Fibroblast of lung (primary cell): ENCODE measurements at regions not wholly inside any gene's neighbourhood (a gene's known extent, or its start where the extent isn't known, plus 50 kb on each side); places are given as distances from the start of the nearest gene placed in this dataset.

Experiments
- DNase-seq, 2 donors: peaks; one replicate each; pipeline versions ENCODE4 v3.0.0 to v3.0.0-alpha.2; 2010; ENCODE audit warnings: low read depth in 2 of 2
- H2AFZ ChIP-seq: 2 replicates; pipeline ENCODE4 v1.5.1; 2012; ENCODE audit warnings: low read length, control low read depth, inconsistent platforms
- H3K27ac ChIP-seq: 2 replicates; pipeline ENCODE4 v1.5.1; 2011; ENCODE audit warnings: low read length, control low read depth; ENCODE audit not compliant: insufficient read depth
- H3K27me3 ChIP-seq: 2 replicates; pipeline ENCODE4 v1.5.1; 2011; ENCODE audit warnings: mild to moderate bottlenecking, low read length; ENCODE audit not compliant: control insufficient read depth, insufficient read depth
- H3K36me3 ChIP-seq: 2 replicates; pipeline ENCODE4 v1.5.1; 2011; ENCODE audit warnings: low read length; ENCODE audit not compliant: control insufficient read depth, insufficient read depth
- H3K4me1 ChIP-seq: 2 replicates; pipeline ENCODE4 v1.5.1; 2011; ENCODE audit warnings: low read length; ENCODE audit not compliant: control insufficient read depth, insufficient read depth; ENCODE audit errors: extremely low read depth
- H3K4me2 ChIP-seq: 2 replicates; pipeline ENCODE4 v1.5.1; 2011; ENCODE audit warnings: low read length, control low read depth; ENCODE audit not compliant: insufficient read depth; ENCODE audit errors: extremely low read depth
- H3K4me3 ChIP-seq, 4 experiments: fragments of 200-600 bp in 1 of 4; sonication (generic) in 1 of 4; replicated peaks in 1 of 4; 2 replicates each; pipeline ENCODE4 v1.5.1; 2011 to 2016; ENCODE audit warnings: low read length in 4 of 4, low read depth in 3 of 4, mild to moderate bottlenecking in 3 of 4, control low read depth in 2 of 4, inconsistent platforms in 1 of 4, mixed read lengths in 1 of 4; ENCODE audit not compliant: insufficient read depth in 1 of 4; ENCODE audit errors: control extremely low read depth in 1 of 4
- H3K79me2 ChIP-seq: 2 replicates; pipeline ENCODE4 v1.5.1; 2012; ENCODE audit warnings: mild to moderate bottlenecking, low read length, inconsistent platforms; ENCODE audit not compliant: control insufficient read depth, insufficient read depth
- H3K9ac ChIP-seq: 2 replicates; pipeline ENCODE4 v1.5.1; 2011; ENCODE audit warnings: mild to moderate bottlenecking, low read length, control low read depth; ENCODE audit not compliant: insufficient read depth
- H3K9me3 ChIP-seq: 2 replicates; pipeline ENCODE4 v1.5.1; 2012; ENCODE audit warnings: low read depth, low read length; ENCODE audit not compliant: control insufficient read depth, insufficient read depth
- H4K20me1 ChIP-seq: 2 replicates; pipeline ENCODE4 v1.5.1; 2011; ENCODE audit warnings: low read length; ENCODE audit not compliant: control insufficient read depth, insufficient read depth; ENCODE audit errors: extremely low read depth
- EZH2 ChIP-seq: IDR thresholded peaks from 2 replicates; pipeline ENCODE4 v1.5.1; 2012; ENCODE audit warnings: low read length, control low read depth, mild to moderate bottlenecking; ENCODE audit errors: missing control alignments
- TF ChIP-seq, protein P1 (sequence below), 2 donors: IDR thresholded peaks in 1 of 2; conservative IDR thresholded peaks in 1 of 2; 1 replicate in 1 of 2; 2 replicates in 1 of 2; pipeline ENCODE4 v1.5.1; 2011 to 2012; ENCODE audit warnings: low read length in 2 of 2, control low read depth in 1 of 2, inconsistent platforms in 1 of 2, low read depth in 1 of 2, mild to moderate bottlenecking in 1 of 2

- H3K27me3 ChIP-seq: no peaks in the 10 kb centered on the region
- no peak overlapping the region for H3K4me3 ChIP-seq
- TF ChIP-seq EZH2: no peak
- TF ChIP-seq, protein P1, sequence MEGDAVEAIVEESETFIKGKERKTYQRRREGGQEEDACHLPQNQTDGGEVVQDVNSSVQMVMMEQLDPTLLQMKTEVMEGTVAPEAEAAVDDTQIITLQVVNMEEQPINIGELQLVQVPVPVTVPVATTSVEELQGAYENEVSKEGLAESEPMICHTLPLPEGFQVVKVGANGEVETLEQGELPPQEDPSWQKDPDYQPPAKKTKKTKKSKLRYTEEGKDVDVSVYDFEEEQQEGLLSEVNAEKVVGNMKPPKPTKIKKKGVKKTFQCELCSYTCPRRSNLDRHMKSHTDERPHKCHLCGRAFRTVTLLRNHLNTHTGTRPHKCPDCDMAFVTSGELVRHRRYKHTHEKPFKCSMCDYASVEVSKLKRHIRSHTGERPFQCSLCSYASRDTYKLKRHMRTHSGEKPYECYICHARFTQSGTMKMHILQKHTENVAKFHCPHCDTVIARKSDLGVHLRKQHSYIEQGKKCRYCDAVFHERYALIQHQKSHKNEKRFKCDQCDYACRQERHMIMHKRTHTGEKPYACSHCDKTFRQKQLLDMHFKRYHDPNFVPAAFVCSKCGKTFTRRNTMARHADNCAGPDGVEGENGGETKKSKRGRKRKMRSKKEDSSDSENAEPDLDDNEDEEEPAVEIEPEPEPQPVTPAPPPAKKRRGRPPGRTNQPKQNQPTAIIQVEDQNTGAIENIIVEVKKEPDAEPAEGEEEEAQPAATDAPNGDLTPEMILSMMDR (conservative IDR thresholded peaks at IDR 0.05 in 1 of 2, IDR thresholded peaks at IDR 0.05 in 1 of 2; ENCODE audit: low read depth in 1 of 2, low read length in 2 of 2): no peak
- H3K27ac ChIP-seq: no peak overlapping the region
- H3K9me3 ChIP-seq: no peaks in the 10 kb centered on the region
- no peaks in the 10 kb centered on the region for H4K20me1 ChIP-seq
- H3K4me1 ChIP-seq: peaks cover 10% of the 10 kb centered on the region
- DNase-seq: no peak
- H3K36me3 ChIP-seq: no peaks in the 10 kb centered on the region
- no peaks in the 10 kb centered on the region for H3K79me2 ChIP-seq
- no peak overlapping the region for H3K4me2 ChIP-seq
- no peak overlapping the region for H3K9ac ChIP-seq
- H2AFZ ChIP-seq: no peak overlapping the region
Measured at GRCh38 chr1:115499253-115499652, 142.5 kb upstream of the VANGL1 start.

- H3K9ac ChIP-seq: no peak overlapping the region
- no peaks in the 10 kb centered on the region for H3K9me3 ChIP-seq
- no peak overlapping the region for H3K27ac ChIP-seq
- peak; percentile 16 to 87 for DNase-seq
- H3K4me2 ChIP-seq: no peak overlapping the region
- no peaks in the 10 kb centered on the region for H4K20me1 ChIP-seq
- TF ChIP-seq EZH2: no peak
- TF ChIP-seq, protein P1 (conservative IDR thresholded peaks at IDR 0.05 in 1 of 2, IDR thresholded peaks at IDR 0.05 in 1 of 2; ENCODE audit: low read depth in 1 of 2, low read length in 2 of 2): no peak
- no peak overlapping the region for H2AFZ ChIP-seq
- no peak overlapping the region for H3K4me3 ChIP-seq
- no peaks in the 10 kb centered on the region for H3K36me3 ChIP-seq
- peaks cover 10% of the 10 kb centered on the region for H3K4me1 ChIP-seq
- H3K79me2 ChIP-seq: no peaks in the 10 kb centered on the region
- no peaks in the 10 kb centered on the region for H3K27me3 ChIP-seq
Measured at GRCh38 chr1:115496904-115497527, 144.8 kb upstream of the VANGL1 start.

- Histone ChIP-seq H3K4me3 (no peak overlapping the region), H3K27ac (no peak overlapping the region), H3K9me3 (no peaks in the 10 kb centered on the region), H3K36me3 (no peaks in the 10 kb centered on the region), H3K79me2 (no peaks in the 10 kb centered on the region), H3K9ac (no peak overlapping the region), H2AFZ (no peak overlapping the region), H3K4me1 (peaks cover 10% of the 10 kb centered on the region), H3K4me2 (no peak overlapping the region), H4K20me1 (no peaks in the 10 kb centered on the region), H3K27me3 (no peaks in the 10 kb centered on the region)
- peak; percentile 13 to 88 for DNase-seq
- TF ChIP-seq, protein P1 (conservative IDR thresholded peaks at IDR 0.05 in 1 of 2, IDR thresholded peaks at IDR 0.05 in 1 of 2; ENCODE audit: low read depth in 1 of 2, low read length in 2 of 2): no peak
- TF ChIP-seq EZH2: no peak
Measured at GRCh38 chr1:115495625-115496024, 146.1 kb upstream of the VANGL1 start.
